Renal cortex interstitium (tissue), 11 donors: ENCODE measurements at regions not wholly inside any gene's neighbourhood (a gene's known extent, or its start where the extent isn't known, plus 50 kb on each side); places are given as distances from the start of the nearest gene placed in this dataset.
"Not testable (repeated sequence)": the region's sequence is repeated elsewhere in the genome, so short reads cannot be mapped to it uniquely, and the experiment has no call there.

Source experiments
- DNase-seq, 11 donors: peaks; one replicate each; pipeline ENCODE4 v3.0.0-alpha.2; 2013; ENCODE audit warnings: low read depth in 9 of 11, low spot score in 4 of 11; ENCODE audit errors: extremely low read depth in 1 of 11

DNA sequence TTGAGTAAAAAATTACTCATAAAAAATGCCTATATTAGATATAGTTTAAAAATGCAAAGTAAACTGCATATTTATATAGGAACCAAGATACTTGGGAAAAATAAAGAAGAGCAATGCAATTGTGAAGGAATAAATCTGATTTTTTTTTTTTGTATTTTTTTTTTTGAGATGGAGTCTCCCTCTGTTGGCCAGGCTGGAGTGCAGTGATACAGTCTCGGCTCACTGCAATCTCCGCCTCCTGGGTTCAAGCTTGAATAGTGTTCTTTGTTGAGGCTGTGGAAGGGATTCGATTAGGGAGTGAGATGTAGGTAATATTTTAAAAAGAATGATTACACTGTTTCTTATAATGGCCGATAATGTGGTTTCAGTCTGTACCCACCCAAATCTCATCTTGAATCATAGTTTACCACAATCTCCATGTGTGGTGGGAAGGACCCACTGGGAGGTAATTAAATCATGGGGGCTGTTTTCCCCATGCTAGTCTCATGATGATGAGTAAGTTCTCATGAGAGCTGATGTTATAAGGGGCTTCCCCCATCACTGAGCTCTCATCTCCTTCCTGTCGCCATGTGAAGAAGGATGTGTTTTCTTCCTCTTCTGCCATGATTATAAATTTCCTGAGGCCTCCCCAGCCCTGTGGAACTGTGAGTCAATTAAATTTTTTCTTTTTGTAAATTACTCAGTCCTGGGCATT is 1765.9 kb downstream of the PLA2G4A start:
- DNase-seq, result no peak

DNA sequence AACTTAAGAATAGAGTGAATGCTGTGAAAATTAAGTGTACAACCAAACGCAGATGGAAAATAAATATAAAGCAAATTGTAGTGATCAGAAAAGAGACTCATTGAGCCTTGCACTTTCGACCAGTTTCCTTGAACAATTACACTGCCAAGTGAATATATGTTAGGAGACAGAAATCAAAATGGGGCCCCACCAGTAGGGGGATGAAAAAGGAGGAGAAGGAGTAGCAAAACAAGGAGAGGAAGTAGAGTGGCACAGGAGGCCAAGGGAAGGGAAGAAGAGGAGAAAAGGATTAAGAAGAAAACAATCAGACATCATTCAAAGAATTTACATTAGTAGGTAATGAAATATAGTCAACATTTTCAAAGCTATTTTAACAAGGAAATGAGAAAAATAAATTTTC is 1770.6 kb downstream of the PLA2G4A start:
- DNase-seq, result no peak

DNA sequence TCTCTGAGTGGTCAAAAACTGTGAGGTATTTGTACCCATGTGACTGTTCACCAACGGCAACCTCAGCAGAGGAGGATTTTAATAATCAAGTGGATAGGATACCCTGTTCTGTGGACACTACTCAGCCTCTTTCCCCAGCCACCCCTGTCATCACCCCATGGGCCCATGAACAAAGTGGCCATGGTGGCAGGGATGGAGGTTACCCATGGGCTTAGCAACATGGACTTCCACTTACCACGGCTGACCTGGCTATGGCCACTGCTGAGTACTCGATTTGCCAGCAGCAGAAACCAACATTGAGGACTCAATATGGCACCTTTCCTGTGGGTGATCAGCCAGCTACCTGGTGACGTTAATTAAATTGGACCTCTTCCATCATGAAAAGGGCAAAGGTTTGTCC is 1782.7 kb downstream of the PLA2G4A start:
- no peak for DNase-seq

DNA sequence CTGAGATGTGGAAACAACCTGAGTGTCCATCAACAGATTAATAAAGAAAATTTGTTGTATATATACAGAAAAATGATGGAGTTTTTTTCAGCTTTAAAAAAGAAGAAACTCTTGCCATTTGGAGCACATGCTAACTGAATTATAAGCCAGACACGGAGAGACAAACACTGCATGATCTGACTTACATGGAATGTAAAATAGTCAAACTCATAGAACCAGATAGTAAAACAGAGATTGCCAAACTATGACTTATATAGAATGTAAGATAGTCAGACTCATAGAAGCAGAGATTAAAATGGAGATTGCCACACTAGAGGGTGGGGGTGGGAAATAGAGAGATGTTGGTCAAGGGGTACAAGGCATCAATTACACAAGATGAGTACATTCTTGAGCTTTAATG is 1786.6 kb downstream of the PLA2G4A start:
- no peak for DNase-seq

DNA sequence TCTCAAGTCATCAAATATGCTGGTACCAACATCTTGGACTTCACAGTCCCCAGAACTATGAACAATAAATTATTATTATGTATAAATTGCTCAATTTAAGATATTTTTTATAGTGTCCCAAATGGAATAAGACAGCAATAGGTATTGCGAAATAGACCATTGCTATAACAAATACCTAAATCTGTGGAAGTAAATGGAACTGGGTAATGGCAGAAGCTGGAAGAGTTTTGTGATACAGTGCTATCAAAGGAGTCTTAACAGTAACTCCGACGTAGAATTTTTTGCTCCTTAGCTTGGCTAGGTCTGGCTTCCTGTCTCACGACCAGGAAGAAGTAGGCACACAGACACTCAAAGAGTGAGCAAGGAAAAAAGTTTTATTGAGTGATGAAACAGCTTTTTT is 1791.5 kb downstream of the PLA2G4A start:
- no peak for DNase-seq

DNA sequence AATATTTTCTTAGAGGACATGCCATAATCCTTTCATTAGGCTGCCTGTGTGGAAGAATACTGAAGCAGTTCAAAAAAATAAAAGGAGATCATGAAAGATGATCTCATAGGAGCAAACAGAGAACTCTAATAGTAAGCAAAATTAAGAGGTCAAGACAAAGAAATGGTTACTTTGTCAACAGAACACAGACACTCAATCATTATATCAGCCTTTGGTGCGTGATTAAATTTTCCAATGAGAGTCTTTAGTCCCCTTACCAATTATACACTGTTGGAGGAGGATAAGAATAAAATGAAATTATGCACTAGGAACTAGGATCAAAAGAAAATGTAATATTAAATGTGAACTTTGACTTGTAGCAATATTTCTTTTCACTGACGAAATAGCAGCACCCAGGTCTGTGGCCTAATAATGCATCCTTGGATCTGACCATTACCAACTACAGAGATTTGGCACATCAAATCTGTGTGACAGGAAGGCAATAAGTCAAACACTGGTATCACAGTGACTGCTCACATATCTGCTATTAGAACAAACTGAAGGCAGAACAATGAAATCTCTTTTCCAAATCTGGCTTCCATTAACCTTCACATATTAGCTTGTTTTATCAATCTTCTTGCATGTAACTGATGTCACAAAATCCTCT is 1812.9 kb downstream of the PLA2G4A start:
- DNase-seq, result no peak

DNA sequence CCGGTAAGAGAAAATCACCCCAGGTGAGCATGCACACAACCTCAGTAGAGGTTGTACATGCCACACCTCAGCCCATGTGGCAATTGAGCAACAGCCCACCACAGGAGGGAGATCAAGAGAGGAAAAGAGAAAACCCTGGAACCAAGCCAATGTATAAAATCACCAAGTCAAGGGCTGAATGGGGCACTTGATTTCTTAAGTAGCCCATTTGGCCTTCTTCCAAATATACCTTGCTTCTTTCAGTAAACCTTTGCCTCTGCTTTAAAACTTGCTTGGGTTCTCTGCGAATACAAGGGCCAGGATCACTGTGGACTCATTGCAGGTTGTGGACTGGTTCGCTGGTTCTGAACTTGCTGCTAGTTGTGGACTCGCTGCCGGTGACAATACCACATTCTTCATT is 1814.0 kb downstream of the PLA2G4A start:
- DNase-seq, result no peak

DNA sequence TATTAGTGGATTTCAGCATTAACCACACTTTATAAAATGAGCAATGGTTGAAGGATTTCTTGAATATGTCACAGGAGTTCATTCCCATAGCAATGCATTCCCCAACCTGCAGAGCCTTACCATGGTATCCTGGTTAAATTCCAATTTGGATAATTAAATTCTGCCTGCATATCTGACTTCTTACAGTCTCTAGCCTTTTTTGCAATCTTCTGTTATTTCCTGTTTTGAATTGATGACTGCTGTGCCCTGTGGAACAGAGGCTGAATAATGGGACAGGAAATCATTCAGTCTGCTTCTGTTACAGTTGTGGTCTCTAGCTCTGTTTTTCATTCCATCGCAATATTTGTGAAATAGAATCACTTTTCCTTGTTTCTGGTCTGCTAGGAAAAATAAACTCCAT is 1823.9 kb downstream of the PLA2G4A start:
- DNase-seq, result no peak

DNA sequence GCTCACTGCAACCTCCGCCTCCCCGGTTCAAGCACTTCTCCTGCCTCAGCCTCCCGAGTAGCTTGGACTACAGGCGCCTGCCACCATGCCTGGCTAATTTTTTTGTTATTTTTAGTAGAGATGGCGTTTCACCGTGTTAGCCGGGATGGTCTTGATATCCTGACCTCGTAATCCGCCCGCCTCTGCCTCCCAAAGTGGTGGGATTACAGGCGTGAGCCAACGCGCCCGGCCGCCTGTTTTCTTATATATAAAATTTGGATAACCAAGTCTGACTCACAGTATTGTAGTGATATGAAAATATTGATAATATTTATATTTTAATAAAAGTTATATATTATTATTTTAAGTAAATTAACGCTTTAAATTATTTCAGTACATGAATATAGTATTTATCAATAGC is 1821.7 kb downstream of the BRINP3 start:
- DNase-seq, result not testable (repeated sequence)

DNA sequence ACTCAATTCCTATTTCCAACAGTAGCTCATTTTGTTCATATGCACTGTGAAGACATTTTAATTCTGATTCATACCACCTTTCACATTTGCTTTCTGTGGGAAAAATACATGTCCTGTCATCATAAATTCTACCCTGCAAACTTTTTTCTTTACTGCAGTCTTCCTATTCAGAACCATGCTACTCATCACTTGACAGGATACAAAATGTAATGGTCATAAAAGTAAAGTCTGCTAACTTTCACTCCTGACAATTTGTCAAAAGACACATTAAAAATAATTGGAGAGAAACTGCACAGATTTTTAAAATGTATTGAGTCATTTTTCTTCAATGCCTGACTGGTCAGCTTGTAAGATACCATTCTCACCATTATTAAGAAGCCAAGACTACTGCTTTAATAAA is 1817.1 kb downstream of the BRINP3 start:
- no peak for DNase-seq

DNA sequence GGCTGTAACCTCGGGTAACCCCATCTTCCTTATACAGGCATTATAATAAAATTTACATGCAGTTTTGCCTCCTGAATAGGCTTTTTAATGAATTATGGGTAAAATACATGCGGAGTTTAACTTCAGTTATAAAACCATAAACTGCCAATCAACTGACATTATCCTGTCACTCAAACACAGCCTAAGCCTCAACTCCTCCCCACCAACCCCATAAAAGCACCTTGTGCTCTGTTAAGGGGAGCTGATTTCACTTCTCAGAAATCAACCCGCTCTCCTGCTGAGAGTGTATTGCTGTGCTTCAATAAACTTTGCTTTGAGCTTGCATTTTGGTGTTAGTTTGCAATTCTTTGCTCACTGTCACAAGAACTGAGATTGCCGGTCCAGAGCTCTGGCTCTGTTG is 1812.2 kb downstream of the BRINP3 start:
- DNase-seq, result no peak

DNA sequence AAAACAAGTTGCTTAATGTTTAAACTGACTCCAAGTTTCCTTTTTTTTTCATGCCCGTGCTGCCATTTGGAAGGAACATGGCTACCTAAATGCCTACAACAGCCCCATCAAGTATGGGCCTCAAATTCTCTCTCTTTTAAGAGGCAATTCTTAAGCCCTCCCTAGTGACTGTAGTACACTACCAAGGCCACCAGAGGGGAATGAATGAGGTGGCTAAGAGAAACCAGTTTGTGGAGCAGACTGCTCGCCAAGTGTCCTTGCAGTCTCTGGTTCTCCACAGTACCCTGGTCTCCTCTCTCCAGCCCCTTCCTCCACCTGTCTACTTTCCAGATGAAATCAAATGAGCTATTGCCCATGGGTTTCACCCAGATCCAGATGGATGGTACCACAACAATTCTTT is 1809.6 kb downstream of the BRINP3 start:
- DNase-seq, result no peak

DNA sequence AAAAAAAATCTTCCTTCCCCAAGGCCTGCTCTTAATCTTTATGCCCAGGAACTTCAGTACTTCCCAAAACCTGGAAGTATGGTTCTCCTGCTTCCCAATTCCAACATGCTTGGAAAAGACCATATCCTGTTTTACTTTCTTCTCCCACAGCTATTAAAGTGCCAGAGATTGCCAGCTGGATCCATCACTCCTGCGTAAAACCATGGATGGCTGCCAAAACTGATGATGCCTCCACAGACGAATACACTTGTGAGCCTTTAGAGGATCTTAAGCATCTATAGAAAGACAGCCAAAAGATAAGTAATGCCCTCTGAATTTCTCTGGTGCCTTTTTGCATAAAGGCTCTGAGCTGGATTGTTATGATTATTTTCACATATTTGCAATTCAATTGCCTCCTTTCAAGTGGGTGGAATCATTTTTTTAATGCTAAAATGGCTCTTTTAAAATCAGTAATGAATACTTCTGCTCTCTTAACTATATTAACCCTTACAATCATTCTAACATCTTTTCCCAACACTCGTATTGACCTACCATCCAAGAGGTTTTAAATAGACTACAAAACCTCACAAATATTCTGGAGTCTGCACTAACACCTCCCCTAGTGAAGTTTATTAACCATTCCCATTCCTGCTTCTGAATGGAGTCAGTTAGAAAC is 1807.8 kb downstream of the BRINP3 start:
- no peak for DNase-seq

DNA sequence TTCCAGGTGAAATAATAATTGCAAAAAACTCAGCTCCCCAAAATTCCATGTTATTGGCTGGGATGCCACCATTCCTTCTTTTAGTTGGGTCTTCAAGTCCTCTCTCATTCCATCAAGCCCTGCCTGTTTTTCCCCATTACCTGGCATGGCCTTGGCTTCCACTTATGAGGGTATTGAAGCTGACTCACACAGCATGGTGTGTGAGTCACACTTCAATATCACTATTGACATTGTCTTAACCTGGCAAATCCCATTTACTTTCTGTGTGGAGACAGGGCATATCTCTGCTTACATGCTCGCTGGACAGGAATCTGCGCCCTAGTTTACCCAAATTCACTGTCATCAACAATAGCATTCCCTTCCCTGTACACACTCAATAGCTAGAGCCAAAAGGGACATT is 1806.8 kb downstream of the BRINP3 start:
- no peak for DNase-seq

DNA sequence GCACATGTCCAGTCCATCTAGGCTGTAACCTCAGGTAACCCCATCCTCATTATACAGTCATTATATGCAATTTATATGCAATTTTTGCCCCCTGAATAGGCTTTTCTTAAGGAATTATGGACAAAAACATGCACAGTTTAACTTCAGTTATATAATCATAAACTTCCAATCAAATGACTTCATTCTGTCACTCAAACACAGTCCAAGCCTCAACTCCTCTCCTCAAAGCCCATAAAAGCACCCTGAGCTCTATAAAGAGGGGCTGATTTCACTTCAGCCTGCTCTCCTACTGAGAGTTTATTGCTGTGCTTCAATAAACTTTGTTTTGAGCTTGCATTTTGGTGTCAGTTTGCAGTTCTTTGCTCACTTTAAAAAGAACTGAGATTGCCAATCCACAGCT is 1805.5 kb downstream of the BRINP3 start:
- DNase-seq, result no peak

DNA sequence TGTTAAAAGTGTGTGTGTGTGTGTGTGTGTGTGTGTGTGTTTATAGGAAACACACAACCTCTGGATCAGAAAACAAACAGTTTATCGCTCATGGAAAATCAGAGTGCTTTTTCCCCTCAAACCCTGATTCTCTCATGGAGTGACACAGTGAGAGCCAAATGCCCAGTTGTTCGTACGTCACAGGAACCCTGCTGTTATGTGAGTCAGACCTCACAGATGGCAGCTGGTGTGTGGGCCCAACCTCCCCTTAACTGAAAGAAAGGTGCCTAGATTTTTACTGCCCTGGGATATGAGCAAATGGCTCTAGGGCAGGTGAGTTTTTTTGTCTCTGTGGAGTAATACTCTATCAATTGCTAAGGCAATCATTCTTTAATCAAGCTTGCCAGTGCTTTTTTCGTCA is 1788.1 kb downstream of the BRINP3 start:
- DNase-seq, result no peak

DNA sequence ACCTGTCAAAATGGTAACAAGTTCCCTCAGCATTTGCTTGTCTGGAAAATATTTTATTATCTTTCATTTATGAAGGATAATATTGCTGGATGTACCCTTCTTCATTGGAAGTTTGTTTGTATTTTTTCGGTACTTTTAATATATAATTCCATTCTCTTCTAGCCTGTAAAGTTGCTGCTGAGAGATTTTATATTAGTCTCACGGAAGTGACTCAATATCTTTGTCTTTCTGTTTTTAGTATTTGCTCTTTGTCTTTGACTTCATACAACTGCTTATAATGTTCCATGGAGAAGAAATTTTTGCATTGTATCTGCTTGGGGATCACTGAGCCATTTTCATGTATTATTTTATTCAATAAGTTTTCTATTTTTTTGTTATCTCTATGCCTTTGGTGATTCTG is 1777.5 kb downstream of the BRINP3 start:
- no peak for DNase-seq

DNA sequence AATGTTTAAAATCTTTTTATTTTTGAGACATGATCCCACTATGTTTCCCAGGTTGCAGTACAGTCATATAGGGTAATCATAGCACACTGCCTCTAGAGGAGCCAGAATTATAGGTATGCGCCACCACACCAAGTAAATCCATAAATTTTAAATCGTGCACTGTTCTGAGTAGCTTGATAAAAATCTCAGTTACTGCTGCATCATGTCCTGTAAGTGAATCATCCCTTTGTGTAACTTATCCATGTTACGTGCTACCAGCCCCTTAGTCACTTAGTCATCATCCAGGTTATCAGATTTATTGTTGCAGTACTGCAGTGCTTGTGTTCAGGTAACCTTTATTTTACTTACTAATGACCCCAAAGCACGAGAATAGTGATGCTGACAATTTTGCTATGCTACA is 1770.9 kb downstream of the BRINP3 start:
- no peak for DNase-seq

DNA sequence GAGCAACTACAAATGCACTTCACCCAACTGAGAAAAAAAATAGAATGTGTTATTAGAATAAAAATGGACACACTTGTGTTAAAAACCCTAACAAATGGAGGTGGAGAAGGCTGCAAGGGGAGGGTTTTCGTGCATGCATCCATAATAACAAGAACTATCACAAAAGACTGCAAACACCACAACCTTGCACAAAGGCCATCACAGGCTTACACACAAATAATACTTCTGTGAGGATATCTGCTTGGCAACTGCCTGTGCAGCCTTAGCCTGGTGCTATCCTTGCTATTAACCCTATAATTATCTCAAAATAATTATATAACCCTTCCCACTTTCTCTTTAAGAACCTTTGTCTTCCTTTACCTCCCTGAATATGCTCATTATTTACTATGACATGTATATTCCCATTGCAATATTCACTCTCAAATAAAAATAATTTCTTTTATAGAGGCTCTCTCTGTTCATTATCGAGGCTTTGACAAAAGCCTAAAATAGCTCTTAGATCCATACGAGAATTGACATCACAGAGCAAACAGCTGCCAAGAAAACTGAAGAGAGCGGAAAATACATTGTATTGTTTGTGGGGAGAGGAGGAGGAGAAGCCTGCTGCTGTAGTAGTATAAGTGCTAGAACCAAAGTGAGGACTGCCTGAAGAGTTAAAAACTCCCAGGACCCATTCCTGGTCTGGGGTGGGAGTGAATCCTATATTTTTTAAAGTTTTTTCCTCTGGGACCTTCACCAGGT is 1768.7 kb downstream of the BRINP3 start:
- no peak for DNase-seq

DNA sequence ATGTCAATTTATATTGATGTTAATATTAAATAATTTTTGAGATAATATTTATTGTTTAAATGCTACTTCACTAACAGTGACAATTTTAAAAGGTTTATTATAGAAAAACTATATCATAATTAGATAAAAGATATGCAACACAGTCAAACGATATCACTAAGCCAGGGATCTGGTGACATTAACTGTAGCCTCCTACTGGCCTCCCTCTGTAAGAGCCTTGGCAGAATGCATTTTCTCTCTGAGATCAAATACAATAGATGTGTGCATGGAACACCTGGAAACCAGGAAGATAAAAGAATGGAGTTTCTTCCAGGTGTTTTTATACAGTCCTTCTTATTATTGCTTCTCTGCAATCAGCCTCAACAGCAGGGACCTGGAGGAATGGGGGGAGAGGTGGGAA is 1762.1 kb downstream of the BRINP3 start:
- no peak for DNase-seq
